ENCODE measurements at regions not wholly inside any gene's neighbourhood (a gene's known extent, or its start where the extent isn't known, plus 50 kb on each side); places are given as distances from the start of the nearest gene placed in this dataset.

DNA sequence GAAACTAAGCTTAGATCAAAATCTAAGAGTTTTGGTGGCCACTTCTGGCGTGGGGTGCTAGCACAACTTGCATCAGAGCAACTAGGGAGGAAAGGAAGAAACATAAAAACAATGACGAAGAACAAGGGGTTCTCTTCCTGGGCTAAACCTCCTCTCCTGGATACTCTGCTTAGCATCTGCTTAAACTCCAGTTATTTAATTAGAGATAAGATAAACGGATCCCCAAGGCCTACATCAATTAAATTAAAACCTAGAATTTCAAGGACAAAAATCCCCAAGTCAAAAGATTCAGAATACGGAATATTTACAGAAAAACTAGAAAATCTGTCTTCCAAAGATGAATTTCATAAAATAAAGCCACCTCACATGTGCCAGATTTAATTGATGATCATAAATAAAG lies 281.9 kb downstream of the SHOX2 start (continued):
- TF ChIP-seq, protein P1, sequence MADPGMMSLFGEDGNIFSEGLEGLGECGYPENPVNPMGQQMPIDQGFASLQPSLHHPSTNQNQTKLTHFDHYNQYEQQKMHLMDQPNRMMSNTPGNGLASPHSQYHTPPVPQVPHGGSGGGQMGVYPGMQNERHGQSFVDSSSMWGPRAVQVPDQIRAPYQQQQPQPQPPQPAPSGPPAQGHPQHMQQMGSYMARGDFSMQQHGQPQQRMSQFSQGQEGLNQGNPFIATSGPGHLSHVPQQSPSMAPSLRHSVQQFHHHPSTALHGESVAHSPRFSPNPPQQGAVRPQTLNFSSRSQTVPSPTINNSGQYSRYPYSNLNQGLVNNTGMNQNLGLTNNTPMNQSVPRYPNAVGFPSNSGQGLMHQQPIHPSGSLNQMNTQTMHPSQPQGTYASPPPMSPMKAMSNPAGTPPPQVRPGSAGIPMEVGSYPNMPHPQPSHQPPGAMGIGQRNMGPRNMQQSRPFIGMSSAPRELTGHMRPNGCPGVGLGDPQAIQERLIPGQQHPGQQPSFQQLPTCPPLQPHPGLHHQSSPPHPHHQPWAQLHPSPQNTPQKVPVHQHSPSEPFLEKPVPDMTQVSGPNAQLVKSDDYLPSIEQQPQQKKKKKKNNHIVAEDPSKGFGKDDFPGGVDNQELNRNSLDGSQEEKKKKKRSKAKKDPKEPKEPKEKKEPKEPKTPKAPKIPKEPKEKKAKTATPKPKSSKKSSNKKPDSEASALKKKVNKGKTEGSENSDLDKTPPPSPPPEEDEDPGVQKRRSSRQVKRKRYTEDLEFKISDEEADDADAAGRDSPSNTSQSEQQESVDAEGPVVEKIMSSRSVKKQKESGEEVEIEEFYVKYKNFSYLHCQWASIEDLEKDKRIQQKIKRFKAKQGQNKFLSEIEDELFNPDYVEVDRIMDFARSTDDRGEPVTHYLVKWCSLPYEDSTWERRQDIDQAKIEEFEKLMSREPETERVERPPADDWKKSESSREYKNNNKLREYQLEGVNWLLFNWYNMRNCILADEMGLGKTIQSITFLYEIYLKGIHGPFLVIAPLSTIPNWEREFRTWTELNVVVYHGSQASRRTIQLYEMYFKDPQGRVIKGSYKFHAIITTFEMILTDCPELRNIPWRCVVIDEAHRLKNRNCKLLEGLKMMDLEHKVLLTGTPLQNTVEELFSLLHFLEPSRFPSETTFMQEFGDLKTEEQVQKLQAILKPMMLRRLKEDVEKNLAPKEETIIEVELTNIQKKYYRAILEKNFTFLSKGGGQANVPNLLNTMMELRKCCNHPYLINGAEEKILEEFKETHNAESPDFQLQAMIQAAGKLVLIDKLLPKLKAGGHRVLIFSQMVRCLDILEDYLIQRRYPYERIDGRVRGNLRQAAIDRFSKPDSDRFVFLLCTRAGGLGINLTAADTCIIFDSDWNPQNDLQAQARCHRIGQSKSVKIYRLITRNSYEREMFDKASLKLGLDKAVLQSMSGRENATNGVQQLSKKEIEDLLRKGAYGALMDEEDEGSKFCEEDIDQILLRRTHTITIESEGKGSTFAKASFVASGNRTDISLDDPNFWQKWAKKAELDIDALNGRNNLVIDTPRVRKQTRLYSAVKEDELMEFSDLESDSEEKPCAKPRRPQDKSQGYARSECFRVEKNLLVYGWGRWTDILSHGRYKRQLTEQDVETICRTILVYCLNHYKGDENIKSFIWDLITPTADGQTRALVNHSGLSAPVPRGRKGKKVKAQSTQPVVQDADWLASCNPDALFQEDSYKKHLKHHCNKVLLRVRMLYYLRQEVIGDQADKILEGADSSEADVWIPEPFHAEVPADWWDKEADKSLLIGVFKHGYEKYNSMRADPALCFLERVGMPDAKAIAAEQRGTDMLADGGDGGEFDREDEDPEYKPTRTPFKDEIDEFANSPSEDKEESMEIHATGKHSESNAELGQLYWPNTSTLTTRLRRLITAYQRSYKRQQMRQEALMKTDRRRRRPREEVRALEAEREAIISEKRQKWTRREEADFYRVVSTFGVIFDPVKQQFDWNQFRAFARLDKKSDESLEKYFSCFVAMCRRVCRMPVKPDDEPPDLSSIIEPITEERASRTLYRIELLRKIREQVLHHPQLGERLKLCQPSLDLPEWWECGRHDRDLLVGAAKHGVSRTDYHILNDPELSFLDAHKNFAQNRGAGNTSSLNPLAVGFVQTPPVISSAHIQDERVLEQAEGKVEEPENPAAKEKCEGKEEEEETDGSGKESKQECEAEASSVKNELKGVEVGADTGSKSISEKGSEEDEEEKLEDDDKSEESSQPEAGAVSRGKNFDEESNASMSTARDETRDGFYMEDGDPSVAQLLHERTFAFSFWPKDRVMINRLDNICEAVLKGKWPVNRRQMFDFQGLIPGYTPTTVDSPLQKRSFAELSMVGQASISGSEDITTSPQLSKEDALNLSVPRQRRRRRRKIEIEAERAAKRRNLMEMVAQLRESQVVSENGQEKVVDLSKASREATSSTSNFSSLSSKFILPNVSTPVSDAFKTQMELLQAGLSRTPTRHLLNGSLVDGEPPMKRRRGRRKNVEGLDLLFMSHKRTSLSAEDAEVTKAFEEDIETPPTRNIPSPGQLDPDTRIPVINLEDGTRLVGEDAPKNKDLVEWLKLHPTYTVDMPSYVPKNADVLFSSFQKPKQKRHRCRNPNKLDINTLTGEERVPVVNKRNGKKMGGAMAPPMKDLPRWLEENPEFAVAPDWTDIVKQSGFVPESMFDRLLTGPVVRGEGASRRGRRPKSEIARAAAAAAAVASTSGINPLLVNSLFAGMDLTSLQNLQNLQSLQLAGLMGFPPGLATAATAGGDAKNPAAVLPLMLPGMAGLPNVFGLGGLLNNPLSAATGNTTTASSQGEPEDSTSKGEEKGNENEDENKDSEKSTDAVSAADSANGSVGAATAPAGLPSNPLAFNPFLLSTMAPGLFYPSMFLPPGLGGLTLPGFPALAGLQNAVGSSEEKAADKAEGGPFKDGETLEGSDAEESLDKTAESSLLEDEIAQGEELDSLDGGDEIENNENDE (IDR thresholded peaks at IDR 0.05; ENCODE audit: insufficient replicate concordance, low read length) = no peak
